ENCODE measurements at regions not wholly inside any gene's neighbourhood (a gene's known extent, or its start where the extent isn't known, plus 50 kb on each side); places are given as distances from the start of the nearest gene placed in this dataset.
A peak's percentile ranks its signal among the peaks of the same experiment; 100 is the strongest.

DNA sequence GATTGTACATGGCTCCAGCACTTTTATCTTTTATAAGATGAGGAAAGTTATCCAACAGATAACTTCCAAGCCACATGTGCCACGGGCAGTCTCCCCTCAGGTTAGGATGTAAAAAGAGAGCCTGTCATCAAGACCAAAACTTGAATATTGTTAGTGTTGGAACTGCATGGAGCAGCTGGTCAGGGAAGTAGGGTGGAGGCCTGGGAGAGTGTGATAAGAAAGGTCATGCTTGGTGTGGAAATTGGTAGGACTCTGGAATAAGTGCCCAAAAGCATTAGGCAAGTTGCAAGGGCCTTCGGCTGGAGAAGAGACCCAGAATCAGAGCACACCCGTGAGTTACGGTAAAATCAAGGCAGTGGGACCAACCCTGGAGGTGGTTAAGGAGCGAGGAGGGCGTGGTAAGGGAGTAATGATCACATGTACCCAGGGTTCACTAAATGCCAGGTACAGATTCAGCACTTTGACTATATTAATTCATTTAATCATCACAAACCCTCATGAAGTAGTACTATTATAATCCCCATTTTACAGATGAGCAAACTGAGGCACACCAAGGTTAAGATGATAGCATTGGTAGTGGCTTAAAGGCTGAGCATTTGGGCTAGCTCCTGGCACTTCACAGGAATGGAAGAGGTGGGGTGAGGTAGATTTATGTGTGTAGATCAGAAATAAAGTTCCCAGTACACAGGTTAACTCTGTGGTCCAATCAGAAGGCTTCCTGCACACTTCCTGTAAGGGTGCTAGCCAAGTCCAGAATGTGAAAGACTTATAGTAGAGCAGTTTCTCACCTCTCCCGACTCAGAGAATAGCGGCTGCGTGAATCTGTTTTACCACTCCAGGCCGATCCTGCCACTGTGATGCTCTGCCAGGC, 96.5 kb upstream of the ZNF608 start:
- POLR2A ChIA-PET: interaction anchor here (0.7 kb wide), 1 partner anchor 807 kb away, joined by 6 read pairs; no protein-coding TSS in a partner anchor
- DNase-seq (ENCODE audit: low read depth, low spot score): no peak
- CTCF ChIA-PET: no interaction called here
- intact Hi-C loops (cut with micrococcal nuclease; ENCODE audit: unreplicated experiment) (no loop called here), in situ Hi-C loops (cut with HindIII; ENCODE audit: low pct_unique_long_range_greater_than_20kb, low sequenced_read_pairs) (no loop called here)
- Histone ChIP-seq H3K36me3 (ENCODE audit: control insufficient read depth, insufficient read depth, low read length) (no peaks in the 10 kb centered on the region), H3K4me1 (ENCODE audit: control insufficient read depth, insufficient read depth, low read length) (no peaks in the 10 kb centered on the region), H3K27ac (ENCODE audit: low read length) (peak overlapping the region; percentile 30; the same call in 1 of the 2 replicates), H3K27me3 (ENCODE audit: control insufficient read depth, insufficient read depth, low read length) (no peaks in the 10 kb centered on the region), H3K4me3 (ENCODE audit: low read depth in 2 of 2, low read length in 2 of 2) (no peak overlapping the region), H3K9me3 (ENCODE audit: control insufficient read depth, insufficient read depth, low read depth, low read length) (no peaks in the 10 kb centered on the region)
- BruUV-seq (replicated peaks): no TSS peak
- TF ChIP-seq SIN3A (IDR thresholded peaks at IDR 0.05; ENCODE audit: borderline replicate concordance, insufficient read depth, low read depth, low read length) (no peak), CTCF (IDR thresholded peaks at IDR 0.05) (no peak), POLR2AphosphoS5 (IDR thresholded peaks at IDR 0.05; ENCODE audit: low read depth, low read length) (no peak), TCF7L2 (IDR thresholded peaks at IDR 0.05; ENCODE audit: low read depth, low read length) (no peak)
- TF ChIP-seq, protein P1, sequence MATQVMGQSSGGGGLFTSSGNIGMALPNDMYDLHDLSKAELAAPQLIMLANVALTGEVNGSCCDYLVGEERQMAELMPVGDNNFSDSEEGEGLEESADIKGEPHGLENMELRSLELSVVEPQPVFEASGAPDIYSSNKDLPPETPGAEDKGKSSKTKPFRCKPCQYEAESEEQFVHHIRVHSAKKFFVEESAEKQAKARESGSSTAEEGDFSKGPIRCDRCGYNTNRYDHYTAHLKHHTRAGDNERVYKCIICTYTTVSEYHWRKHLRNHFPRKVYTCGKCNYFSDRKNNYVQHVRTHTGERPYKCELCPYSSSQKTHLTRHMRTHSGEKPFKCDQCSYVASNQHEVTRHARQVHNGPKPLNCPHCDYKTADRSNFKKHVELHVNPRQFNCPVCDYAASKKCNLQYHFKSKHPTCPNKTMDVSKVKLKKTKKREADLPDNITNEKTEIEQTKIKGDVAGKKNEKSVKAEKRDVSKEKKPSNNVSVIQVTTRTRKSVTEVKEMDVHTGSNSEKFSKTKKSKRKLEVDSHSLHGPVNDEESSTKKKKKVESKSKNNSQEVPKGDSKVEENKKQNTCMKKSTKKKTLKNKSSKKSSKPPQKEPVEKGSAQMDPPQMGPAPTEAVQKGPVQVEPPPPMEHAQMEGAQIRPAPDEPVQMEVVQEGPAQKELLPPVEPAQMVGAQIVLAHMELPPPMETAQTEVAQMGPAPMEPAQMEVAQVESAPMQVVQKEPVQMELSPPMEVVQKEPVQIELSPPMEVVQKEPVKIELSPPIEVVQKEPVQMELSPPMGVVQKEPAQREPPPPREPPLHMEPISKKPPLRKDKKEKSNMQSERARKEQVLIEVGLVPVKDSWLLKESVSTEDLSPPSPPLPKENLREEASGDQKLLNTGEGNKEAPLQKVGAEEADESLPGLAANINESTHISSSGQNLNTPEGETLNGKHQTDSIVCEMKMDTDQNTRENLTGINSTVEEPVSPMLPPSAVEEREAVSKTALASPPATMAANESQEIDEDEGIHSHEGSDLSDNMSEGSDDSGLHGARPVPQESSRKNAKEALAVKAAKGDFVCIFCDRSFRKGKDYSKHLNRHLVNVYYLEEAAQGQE (IDR thresholded peaks at IDR 0.05; ENCODE audit: insufficient read depth in 1 of 2, low read depth in 2 of 2, low read length in 1 of 2): no peak
- ATAC-seq: no peak

- BruUV-seq (replicated peaks): no TSS peak
- POLR2A ChIA-PET: no interaction called here
- no peak overlapping the region for H3K27ac ChIP-seq (ENCODE audit: low read length)
- no peak for DNase-seq (ENCODE audit: low read depth, low spot score)
- CTCF ChIA-PET: no interaction called here
- intact Hi-C loops (cut with micrococcal nuclease; ENCODE audit: unreplicated experiment) (no loop called here), in situ Hi-C loops (cut with HindIII; ENCODE audit: low pct_unique_long_range_greater_than_20kb, low sequenced_read_pairs) (no loop called here)
- H3K4me3 ChIP-seq (ENCODE audit: low read depth in 2 of 2, low read length in 2 of 2): no peak overlapping the region
- no peaks in the 10 kb centered on the region for H3K4me1 ChIP-seq (ENCODE audit: control insufficient read depth, insufficient read depth, low read length)
- TF ChIP-seq POLR2AphosphoS5 (IDR thresholded peaks at IDR 0.05; ENCODE audit: low read depth, low read length): no peak
- TF ChIP-seq, protein P1 (IDR thresholded peaks at IDR 0.05; ENCODE audit: insufficient read depth in 1 of 2, low read depth in 2 of 2, low read length in 1 of 2): no peak
- no peak for TF ChIP-seq TCF7L2 (IDR thresholded peaks at IDR 0.05; ENCODE audit: low read depth, low read length)
- TF ChIP-seq CTCF (IDR thresholded peaks at IDR 0.05): no peak
- TF ChIP-seq SIN3A (IDR thresholded peaks at IDR 0.05; ENCODE audit: borderline replicate concordance, insufficient read depth, low read depth, low read length): no peak
- H3K9me3 ChIP-seq (ENCODE audit: control insufficient read depth, insufficient read depth, low read depth, low read length): no peaks in the 10 kb centered on the region
- no peaks in the 10 kb centered on the region for H3K36me3 ChIP-seq (ENCODE audit: control insufficient read depth, insufficient read depth, low read length)
- ATAC-seq: no peak
- no peaks in the 10 kb centered on the region for H3K27me3 ChIP-seq (ENCODE audit: control insufficient read depth, insufficient read depth, low read length)
These were observed 97.1 kb upstream of the ZNF608 start for GRCh38 chr5:124843596-124843899.
